ENCODE measurements at regions not wholly inside any gene's neighbourhood (a gene's known extent, or its start where the extent isn't known, plus 50 kb on each side); places are given as distances from the start of the nearest gene placed in this dataset.

GRCh38 chr11:120041625-120042024, 96.3 kb downstream of the TRIM29 start:
- H3K4me3 ChIP-seq (ENCODE audit: low read depth, low read length): no peak overlapping the region
- DNase-seq (ENCODE audit: low read depth): no peak
- TF ChIP-seq CTCF (IDR thresholded peaks at IDR 0.05; ENCODE audit: insufficient read depth, low read depth, low read length, missing control alignments): no peak

GRCh38 chr11:120040151-120040840, 97.6 kb downstream of the TRIM29 start:
- TF ChIP-seq CTCF (IDR thresholded peaks at IDR 0.05; ENCODE audit: insufficient read depth, low read depth, low read length, missing control alignments): no peak
- DNase-seq (ENCODE audit: low read depth): no peak
- no peak overlapping the region for H3K4me3 ChIP-seq (ENCODE audit: low read depth, low read length)

GRCh38 chr11:120039039-120039438, 98.9 kb downstream of the TRIM29 start:
- no peak for DNase-seq (ENCODE audit: low read depth)
- no peak for TF ChIP-seq CTCF (IDR thresholded peaks at IDR 0.05; ENCODE audit: insufficient read depth, low read depth, low read length, missing control alignments)
- H3K4me3 ChIP-seq (ENCODE audit: low read depth, low read length): no peak overlapping the region

GRCh38 chr11:120037111-120037510, 100.8 kb downstream of the TRIM29 start:
- H3K4me3 ChIP-seq (ENCODE audit: low read depth, low read length): no peak overlapping the region
- no peak for TF ChIP-seq CTCF (IDR thresholded peaks at IDR 0.05; ENCODE audit: insufficient read depth, low read depth, low read length, missing control alignments)
- DNase-seq (ENCODE audit: low read depth): no peak

GRCh38 chr11:120035756-120036155, 102.2 kb downstream of the TRIM29 start:
- no peak for DNase-seq (ENCODE audit: low read depth)
- no peak for TF ChIP-seq CTCF (IDR thresholded peaks at IDR 0.05; ENCODE audit: insufficient read depth, low read depth, low read length, missing control alignments)
- no peak overlapping the region for H3K4me3 ChIP-seq (ENCODE audit: low read depth, low read length)

GRCh38 chr11:120034881-120035630, 102.9 kb downstream of the TRIM29 start:
- TF ChIP-seq CTCF (IDR thresholded peaks at IDR 0.05; ENCODE audit: insufficient read depth, low read depth, low read length, missing control alignments): no peak
- no peak for DNase-seq (ENCODE audit: low read depth)

More at GRCh38 chr11:120034881-120035630, 102.9 kb downstream of the TRIM29 start:
- no peak overlapping the region for H3K4me3 ChIP-seq (ENCODE audit: low read depth, low read length)

All from GM12865 (cell line).